Keratinocyte (primary cell): ENCODE measurements at regions not wholly inside any gene's neighbourhood (a gene's known extent, or its start where the extent isn't known, plus 50 kb on each side); places are given as distances from the start of the nearest gene placed in this dataset.

Experiments used
- DNase-seq: peaks from one replicate; pipeline ENCODE4 v3.0.0-alpha.2; 2011; ENCODE audit warnings: low read depth, missing footprints, low spot score
- FAIRE-seq: peaks from 2 replicates; lab custom pipeline; 2011; peaks lifted over from hg19 to GRCh38; lab: Jason Lieb, UNC
- H2AFZ ChIP-seq: 2 replicates; pipeline ENCODE4 v1.6.0; 2012; ENCODE audit warnings: low read length, control low read depth, inconsistent platforms; ENCODE audit not compliant: control insufficient read depth
- H3K27ac ChIP-seq: 2 replicates; pipeline ENCODE4 v1.5.1; 2011; ENCODE audit warnings: low read length; ENCODE audit not compliant: control insufficient read depth, insufficient read depth
- H3K27me3 ChIP-seq: 3 replicates; pipeline ENCODE4 v1.6.0; 2011; ENCODE audit warnings: low read length; ENCODE audit not compliant: control insufficient read depth, insufficient read depth; ENCODE audit errors: extremely low read depth
- H3K36me3 ChIP-seq, 2 experiments: 2 replicates in 1 of 2; 3 replicates in 1 of 2; pipeline ENCODE4 v1.5.1; 2011; ENCODE audit warnings: low read length in 2 of 2, mild to moderate bottlenecking in 1 of 2; ENCODE audit not compliant: control insufficient read depth in 2 of 2, insufficient read depth in 2 of 2; ENCODE audit errors: extremely low read depth in 1 of 2
- H3K4me1 ChIP-seq: 3 replicates; pipeline ENCODE4 v1.5.1; 2011; ENCODE audit warnings: low read length; ENCODE audit not compliant: control insufficient read depth, insufficient read depth; ENCODE audit errors: extremely low read depth
- H3K4me2 ChIP-seq: 3 replicates; pipeline ENCODE4 v1.6.0; 2011; ENCODE audit warnings: low read depth, low read length; ENCODE audit not compliant: control insufficient read depth, insufficient read depth; ENCODE audit errors: extremely low read depth
- H3K4me3 ChIP-seq, 3 experiments: fragments of 200-600 bp in 1 of 3; sonication (generic) in 1 of 3; 2 replicates in 2 of 3; 3 replicates in 1 of 3; pipeline ENCODE4 v1.5.1; 2011 to 2016; ENCODE audit warnings: low read length in 3 of 3, mild to moderate bottlenecking in 3 of 3, control low read depth in 2 of 3, inconsistent platforms in 1 of 3, low read depth in 1 of 3, mixed read lengths in 1 of 3, mixed run types in 1 of 3, moderate library complexity in 1 of 3; ENCODE audit not compliant: control insufficient read depth in 2 of 3, insufficient read depth in 2 of 3; ENCODE audit errors: extremely low read depth in 1 of 3
- H3K79me2 ChIP-seq: 2 replicates; pipeline ENCODE4 v1.6.0; 2012; ENCODE audit warnings: low read length; ENCODE audit not compliant: control insufficient read depth, insufficient read depth
- H3K9ac ChIP-seq: 3 replicates; pipeline ENCODE4 v1.6.0; 2011; ENCODE audit warnings: low read length; ENCODE audit not compliant: control insufficient read depth, insufficient read depth; ENCODE audit errors: extremely low read depth
- H3K9me1 ChIP-seq: 3 replicates; pipeline ENCODE4 v1.6.0; 2011; ENCODE audit warnings: low read length; ENCODE audit not compliant: control insufficient read depth, insufficient read depth; ENCODE audit errors: extremely low read depth
- H3K9me3 ChIP-seq: 2 replicates; pipeline ENCODE4 v1.5.1; 2012; ENCODE audit warnings: low read depth, low read length; ENCODE audit not compliant: control insufficient read depth
- H4K20me1 ChIP-seq: 3 replicates; pipeline ENCODE4 v1.6.0; 2011; ENCODE audit warnings: low read length; ENCODE audit not compliant: control insufficient read depth, insufficient read depth; ENCODE audit errors: extremely low read depth
- CTCF ChIP-seq, 3 experiments: IDR thresholded peaks in 1 of 3; conservative IDR thresholded peaks in 1 of 3; optimal IDR thresholded peaks in 1 of 3; 2 replicates in 2 of 3; 3 replicates in 1 of 3; pipeline versions ENCODE3 to v1.5.1; 2011; ENCODE audit warnings: low read length in 3 of 3, mild to moderate bottlenecking in 3 of 3, moderate library complexity in 2 of 3, control low read depth in 1 of 3, inconsistent platforms in 1 of 3; ENCODE audit not compliant: insufficient read depth in 2 of 3; ENCODE audit errors: extremely low read depth in 1 of 3
- EZH2 ChIP-seq: IDR thresholded peaks from one replicate; pipeline ENCODE4 v1.6.1; 2012; ENCODE audit warnings: inconsistent platforms, mild to moderate bottlenecking, low read length, moderate library complexity
- dilution Hi-C: fragments of 300-500 bp; cut with MboI; formaldehyde crosslinking; loops from one replicate; pipeline ENCODE4 v1.7.0; 2020; ENCODE audit warnings: low sequenced_read_pairs; ENCODE audit not compliant: extremely low pct_ligation_motif_present

- Histone ChIP-seq H3K79me2 (no peaks in the 10 kb centered on the region), H4K20me1 (no peaks in the 10 kb centered on the region), H3K9me1 (no peaks in the 10 kb centered on the region), H3K9ac (no peak overlapping the region), H3K27ac (no peak overlapping the region), H3K4me1 (no peaks in the 10 kb centered on the region), H3K4me3 (no peak overlapping the region), H3K36me3 (no peaks in the 10 kb centered on the region), H2AFZ (no peak overlapping the region), H3K9me3 (no peaks in the 10 kb centered on the region), H3K27me3 (no peaks in the 10 kb centered on the region), H3K4me2 (no peak overlapping the region)
- FAIRE-seq (no peak), DNase-seq (no peak)
- TF ChIP-seq EZH2 (no peak), CTCF (optimal IDR thresholded peaks at IDR 0.05 in 1 of 3, IDR thresholded peaks at IDR 0.05 in 1 of 3, conservative IDR thresholded peaks at IDR 0.05 in 1 of 3; ENCODE audit: extremely low read depth in 1 of 3, insufficient read depth in 2 of 3, low read length in 3 of 3) (no peak)
- dilution Hi-C loops: no loop called here
Measured at GRCh38 chr4:127534041-127534825, 98.5 kb upstream of the INTU start.

- Histone ChIP-seq H3K79me2 (no peaks in the 10 kb centered on the region), H3K4me1 (no peaks in the 10 kb centered on the region), H3K27ac (no peak overlapping the region), H2AFZ (no peak overlapping the region), H3K36me3 (no peaks in the 10 kb centered on the region), H3K27me3 (no peaks in the 10 kb centered on the region), H3K9me3 (no peaks in the 10 kb centered on the region), H3K4me3 (no peak overlapping the region), H3K4me2 (no peak overlapping the region), H3K9me1 (no peaks in the 10 kb centered on the region), H4K20me1 (no peaks in the 10 kb centered on the region), H3K9ac (no peak overlapping the region)
- DNase-seq (no peak), FAIRE-seq (no peak)
- dilution Hi-C loops: no loop called here
- TF ChIP-seq EZH2 (no peak), CTCF (optimal IDR thresholded peaks at IDR 0.05 in 1 of 3, IDR thresholded peaks at IDR 0.05 in 1 of 3, conservative IDR thresholded peaks at IDR 0.05 in 1 of 3; ENCODE audit: extremely low read depth in 1 of 3, insufficient read depth in 2 of 3, low read length in 3 of 3) (no peak)
Measured at GRCh38 chr4:127538016-127538415, 94.7 kb upstream of the INTU start.
